SK-N-MC (cell line): ENCODE measurements at regions not wholly inside any gene's neighbourhood (a gene's known extent, or its start where the extent isn't known, plus 50 kb on each side); places are given as distances from the start of the nearest gene placed in this dataset.

ENCODE experiments used
- EZH2 ChIP-seq: fragments of 200-600 bp; sonication (generic); IDR thresholded peaks from one replicate; pipeline ENCODE4 v1.6.1; 2017; ENCODE audit warnings: antibody characterized with exemption
- POLR2AphosphoS5 ChIP-seq: IDR thresholded peaks from 2 replicates; pipeline ENCODE4 v1.6.1; 2012; ENCODE audit warnings: mild to moderate bottlenecking, low read depth, low read length, borderline replicate concordance

GRCh38 chr7:114086914-114087652 lies 168.3 kb upstream of the PPP1R3A start:
- TF ChIP-seq POLR2AphosphoS5 (no peak; the same call in 1 of the 2 replicates), EZH2 (no peak)
